VCaP (cell line): ENCODE measurements at regions not wholly inside any gene's neighbourhood (a gene's known extent, or its start where the extent isn't known, plus 50 kb on each side); places are given as distances from the start of the nearest gene placed in this dataset.
"Not testable (repeated sequence)": the region's sequence is repeated elsewhere in the genome, so short reads cannot be mapped to it uniquely, and the experiment has no call there.

Experiments used
- H3K27ac ChIP-seq: fragments of 450-650 bp; 2 replicates; pipeline ENCODE4 v1.5.1; 2017
- TF ChIP-seq, protein P1 (sequence below): fragments of 450-650 bp; conservative IDR thresholded peaks from 2 replicates; pipeline ENCODE4 v1.5.1; 2017; ENCODE audit warnings: mild to moderate bottlenecking, moderate library complexity

DNA sequence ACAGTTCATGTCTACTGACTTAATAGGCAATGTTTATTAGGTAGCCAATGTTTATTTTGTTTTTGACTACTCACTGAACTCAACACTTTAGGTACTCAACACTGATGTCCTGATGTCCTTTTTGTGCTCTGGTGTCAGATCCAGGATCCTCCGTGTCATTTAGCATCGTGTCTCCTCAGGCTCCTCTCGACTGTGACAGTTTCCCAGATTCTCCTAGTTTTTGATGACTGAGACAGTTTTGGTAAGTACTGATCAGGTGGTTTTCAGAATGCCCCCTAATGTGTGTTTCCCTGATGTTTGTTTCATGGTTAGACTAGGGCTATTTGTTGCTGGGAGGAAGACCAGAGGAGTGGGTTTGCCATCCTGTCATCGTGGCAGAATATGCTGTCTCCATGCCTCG, 719.7 kb upstream of the SOX11 start:
- no peak overlapping the region for H3K27ac ChIP-seq
- TF ChIP-seq, protein P1, sequence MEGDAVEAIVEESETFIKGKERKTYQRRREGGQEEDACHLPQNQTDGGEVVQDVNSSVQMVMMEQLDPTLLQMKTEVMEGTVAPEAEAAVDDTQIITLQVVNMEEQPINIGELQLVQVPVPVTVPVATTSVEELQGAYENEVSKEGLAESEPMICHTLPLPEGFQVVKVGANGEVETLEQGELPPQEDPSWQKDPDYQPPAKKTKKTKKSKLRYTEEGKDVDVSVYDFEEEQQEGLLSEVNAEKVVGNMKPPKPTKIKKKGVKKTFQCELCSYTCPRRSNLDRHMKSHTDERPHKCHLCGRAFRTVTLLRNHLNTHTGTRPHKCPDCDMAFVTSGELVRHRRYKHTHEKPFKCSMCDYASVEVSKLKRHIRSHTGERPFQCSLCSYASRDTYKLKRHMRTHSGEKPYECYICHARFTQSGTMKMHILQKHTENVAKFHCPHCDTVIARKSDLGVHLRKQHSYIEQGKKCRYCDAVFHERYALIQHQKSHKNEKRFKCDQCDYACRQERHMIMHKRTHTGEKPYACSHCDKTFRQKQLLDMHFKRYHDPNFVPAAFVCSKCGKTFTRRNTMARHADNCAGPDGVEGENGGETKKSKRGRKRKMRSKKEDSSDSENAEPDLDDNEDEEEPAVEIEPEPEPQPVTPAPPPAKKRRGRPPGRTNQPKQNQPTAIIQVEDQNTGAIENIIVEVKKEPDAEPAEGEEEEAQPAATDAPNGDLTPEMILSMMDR: no peak

DNA sequence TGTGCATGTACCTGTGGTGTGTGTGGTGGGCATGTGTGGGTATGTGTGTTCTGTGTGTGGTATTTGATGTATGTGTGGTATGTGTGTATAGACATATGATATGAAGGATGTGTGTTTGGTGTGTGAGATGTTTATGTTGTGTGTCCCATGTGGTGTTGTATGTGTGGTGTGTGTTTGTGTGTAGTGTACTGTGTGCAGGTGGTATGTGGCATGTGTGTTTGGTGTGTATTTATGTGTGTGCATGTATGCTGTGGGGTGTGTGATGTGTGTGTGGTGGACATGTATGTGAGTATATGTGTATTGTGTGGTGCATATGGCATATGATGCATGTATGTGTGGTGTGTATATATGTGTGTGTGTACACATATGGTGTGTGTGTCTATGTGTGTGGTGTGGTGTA, 718.8 kb upstream of the SOX11 start:
- no peak overlapping the region for H3K27ac ChIP-seq
- TF ChIP-seq, protein P1: no peak

DNA sequence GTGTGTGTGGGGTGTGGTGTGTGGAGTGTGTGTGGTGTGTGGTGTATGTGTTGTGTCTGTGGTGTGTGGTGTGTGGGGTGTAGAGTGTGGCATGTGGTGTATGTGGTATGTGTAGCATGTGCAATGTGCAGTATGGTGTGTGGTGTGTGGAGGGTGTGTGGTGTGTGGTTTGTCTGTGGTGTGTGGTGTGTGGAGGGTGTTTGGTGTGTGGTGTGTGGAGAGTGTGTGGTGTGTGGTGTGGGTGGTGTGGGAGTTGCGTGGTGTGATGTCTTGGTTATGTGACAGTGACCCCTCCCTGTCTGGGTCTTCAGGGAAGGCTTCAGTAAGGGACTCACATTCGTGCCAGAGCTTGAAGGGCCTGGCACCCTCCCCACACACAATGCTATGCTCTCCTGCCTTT, 718.2 kb upstream of the SOX11 start:
- TF ChIP-seq, protein P1: no peak
- H3K27ac ChIP-seq: no peak overlapping the region

DNA sequence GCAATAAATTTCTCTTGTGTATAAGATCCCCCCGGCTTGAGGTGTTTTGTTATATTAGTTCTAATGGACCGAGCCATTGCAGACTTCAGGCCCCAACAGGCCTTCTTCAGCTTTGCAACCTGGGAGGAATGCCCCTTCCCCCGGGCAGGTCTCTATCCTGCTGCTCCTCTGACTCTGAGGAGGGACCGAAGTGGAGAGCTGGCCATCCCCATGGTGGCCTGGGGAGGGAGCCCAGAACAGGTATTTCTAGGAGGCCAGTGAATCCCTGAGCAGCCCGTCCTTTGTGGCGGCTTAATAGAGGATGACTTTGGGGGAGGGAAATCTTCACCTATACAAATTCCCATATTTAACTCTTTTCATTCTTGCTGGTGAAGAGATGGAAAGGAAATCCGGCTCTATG, 715.8 kb upstream of the SOX11 start:
- TF ChIP-seq, protein P1: no peak
- no peak overlapping the region for H3K27ac ChIP-seq

DNA sequence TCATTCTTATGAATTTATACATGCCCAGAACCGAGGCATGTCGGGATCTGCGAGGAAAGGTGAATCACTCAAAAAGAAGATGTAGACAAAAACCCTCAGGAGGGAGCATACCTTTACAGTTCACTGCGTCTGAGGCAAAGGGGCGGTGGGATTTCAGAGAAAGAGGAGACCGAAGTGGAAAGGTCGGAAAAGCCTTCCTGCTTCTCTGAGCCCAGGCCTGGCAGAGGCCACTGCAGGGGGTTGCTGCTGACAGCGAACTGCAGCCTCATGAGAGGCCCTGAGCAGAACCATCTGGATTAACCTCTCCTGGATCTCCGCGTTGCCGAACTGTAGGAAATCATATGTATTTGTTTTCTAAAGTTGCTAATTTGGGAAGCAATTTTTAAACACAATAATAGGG, 713.1 kb upstream of the SOX11 start:
- no peak overlapping the region for H3K27ac ChIP-seq
- TF ChIP-seq, protein P1: no peak

DNA sequence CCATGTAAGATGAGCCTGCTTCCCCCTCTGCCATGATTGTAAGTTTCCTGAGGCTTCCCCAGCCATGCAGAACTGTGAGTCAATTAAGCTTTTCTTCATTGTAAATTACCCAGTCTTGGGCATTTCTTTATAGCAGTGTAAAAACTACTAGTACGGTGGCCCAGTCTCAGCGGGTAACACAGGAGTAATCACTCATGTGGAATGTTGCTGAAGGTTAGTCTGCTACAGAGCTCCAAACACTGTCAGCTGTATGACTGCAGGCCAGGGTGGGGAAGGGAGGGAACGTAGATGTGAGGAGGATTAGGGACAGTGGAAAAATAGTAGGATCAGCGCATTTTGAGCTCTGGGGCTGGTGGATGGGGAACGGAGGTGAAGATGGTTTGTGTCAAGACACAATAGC, 711.2 kb upstream of the SOX11 start:
- TF ChIP-seq, protein P1: no peak
- H3K27ac ChIP-seq: no peak overlapping the region

DNA sequence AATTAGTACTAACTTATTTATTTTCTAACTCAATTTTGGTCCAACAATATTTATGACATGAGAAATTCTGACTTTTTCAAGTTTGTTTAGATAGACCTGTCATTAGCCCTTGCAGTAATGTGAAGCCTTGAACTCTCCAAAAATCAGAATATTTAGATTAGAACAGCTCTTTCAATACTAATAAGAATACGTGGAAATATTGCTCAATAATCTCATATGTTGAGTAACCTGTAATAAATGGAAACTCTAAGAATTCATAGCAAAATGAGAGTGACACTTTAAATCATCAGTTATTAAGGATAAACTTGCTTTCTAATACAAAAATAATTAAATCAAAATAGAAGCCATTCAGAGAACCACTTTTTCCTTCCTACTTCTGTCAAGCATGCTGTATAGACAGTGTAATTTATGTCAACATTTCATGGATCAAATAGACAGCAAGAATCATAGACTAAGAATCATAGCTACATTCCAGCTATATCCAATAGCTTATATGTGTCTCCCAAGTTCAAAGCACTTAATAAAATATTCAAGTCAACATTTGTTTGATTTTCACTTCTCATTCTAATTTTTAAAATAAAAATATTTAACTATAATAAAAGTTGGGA, 710.3 kb upstream of the SOX11 start:
- TF ChIP-seq, protein P1: no peak
- H3K27ac ChIP-seq: no peak overlapping the region

DNA sequence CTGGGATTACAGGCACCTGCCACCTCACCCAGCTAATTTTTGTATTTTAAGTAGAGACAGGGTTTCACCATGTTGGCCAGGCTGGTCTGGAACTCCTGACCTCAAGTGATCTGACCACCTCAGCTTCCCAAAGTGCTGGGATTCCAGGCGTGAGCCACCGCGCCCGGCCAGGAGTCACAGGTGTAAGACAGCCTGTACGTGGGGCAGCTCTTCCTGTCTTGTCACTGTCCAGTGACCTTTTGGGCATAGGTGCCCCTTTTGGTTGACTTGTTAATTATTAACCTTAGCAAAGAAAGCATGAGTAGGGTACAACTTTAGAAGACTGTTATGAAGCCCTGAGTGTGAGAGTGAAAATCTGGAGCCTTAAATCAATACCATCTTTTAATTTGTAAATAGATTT, 703.7 kb upstream of the SOX11 start:
- not testable (repeated sequence) for H3K27ac ChIP-seq
